ENCODE measurements at regions not wholly inside any gene's neighbourhood (a gene's known extent, or its start where the extent isn't known, plus 50 kb on each side); places are given as distances from the start of the nearest gene placed in this dataset.

DNA sequence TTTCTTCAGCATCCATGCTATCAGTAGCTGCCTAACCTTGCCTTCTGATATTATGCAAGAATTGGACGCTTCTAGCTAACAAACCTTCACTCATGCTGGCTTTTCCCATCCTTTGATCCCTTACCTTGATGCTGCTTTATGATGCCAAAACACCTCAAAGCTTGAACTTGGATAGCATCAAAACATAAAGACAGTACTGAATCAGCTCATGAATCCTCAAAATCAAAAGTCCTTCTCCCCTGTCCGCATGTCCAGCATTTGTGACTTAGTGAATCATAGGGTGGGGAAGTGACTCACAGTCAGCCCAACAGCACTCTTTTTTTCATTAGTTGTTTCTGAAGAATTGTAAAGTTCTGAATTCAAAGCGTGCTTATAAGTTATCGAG lies 89.5 kb upstream of the PIK3CG start:
- no peak for ATAC-seq
- H3K9me3 ChIP-seq, result no peaks in the 10 kb centered on the region
- 81 to 93% (median 86%) methylated on average over 4 of the region's 4 CpGs for WGBS, 3 donors
- no peak overlapping the region for H3K4me3 ChIP-seq
- TF ChIP-seq, protein P1, sequence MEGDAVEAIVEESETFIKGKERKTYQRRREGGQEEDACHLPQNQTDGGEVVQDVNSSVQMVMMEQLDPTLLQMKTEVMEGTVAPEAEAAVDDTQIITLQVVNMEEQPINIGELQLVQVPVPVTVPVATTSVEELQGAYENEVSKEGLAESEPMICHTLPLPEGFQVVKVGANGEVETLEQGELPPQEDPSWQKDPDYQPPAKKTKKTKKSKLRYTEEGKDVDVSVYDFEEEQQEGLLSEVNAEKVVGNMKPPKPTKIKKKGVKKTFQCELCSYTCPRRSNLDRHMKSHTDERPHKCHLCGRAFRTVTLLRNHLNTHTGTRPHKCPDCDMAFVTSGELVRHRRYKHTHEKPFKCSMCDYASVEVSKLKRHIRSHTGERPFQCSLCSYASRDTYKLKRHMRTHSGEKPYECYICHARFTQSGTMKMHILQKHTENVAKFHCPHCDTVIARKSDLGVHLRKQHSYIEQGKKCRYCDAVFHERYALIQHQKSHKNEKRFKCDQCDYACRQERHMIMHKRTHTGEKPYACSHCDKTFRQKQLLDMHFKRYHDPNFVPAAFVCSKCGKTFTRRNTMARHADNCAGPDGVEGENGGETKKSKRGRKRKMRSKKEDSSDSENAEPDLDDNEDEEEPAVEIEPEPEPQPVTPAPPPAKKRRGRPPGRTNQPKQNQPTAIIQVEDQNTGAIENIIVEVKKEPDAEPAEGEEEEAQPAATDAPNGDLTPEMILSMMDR (IDR thresholded peaks at IDR 0.05), result no peak
- intact Hi-C loops (cut with DNase I), result no loop called here
- H3K4me1 ChIP-seq, result no peaks in the 10 kb centered on the region
- H3K27me3 ChIP-seq (ENCODE audit: insufficient read depth in 3 of 3, low read length in 2 of 3), result peaks cover 0 to 5% (median 2%) of the 10 kb centered on the region in 3 donors
- H3K36me3 ChIP-seq (ENCODE audit: insufficient read depth in 1 of 2, low read depth in 1 of 2), result no peaks in the 10 kb centered on the region
- H3K27ac ChIP-seq, result no peak overlapping the region
- DNase-seq, result no peak

DNA sequence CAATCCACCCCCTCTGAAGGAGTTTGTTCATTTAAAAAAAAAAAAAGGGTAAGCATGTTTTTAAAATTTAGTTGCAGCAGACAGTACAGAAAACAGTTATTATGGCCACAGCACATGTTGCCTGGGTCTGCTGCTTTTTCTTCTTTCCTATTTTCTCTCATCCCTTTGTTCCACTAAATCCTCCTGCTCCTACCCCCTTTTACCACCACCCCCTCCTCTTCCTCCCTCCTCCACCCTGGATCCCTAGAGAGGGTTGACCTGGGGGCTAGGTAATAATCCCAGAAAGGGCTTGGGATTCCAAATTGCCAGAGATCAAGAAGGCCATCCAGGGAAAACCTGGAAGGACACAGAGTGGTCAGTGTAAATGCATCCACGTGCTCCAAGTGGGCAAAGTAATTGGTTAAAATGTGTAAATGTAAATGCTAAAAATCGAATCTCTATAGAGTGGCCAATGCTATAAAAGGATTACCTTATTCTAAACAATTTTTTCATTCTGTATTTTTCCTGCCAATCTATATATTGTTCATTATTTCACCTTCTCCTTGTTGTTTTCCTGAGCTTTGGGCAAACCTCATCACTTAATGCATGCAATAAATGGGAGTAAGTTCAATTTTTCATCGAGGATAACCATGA lies 89.0 kb upstream of the PIK3CG start:
- intact Hi-C loops (cut with DNase I), result no loop called here
- TF ChIP-seq, protein P1 (IDR thresholded peaks at IDR 0.05), result no peak
- no peak for ATAC-seq
- Histone ChIP-seq H3K4me1 (no peaks in the 10 kb centered on the region), H3K36me3 (ENCODE audit: insufficient read depth in 1 of 2, low read depth in 1 of 2) (no peaks in the 10 kb centered on the region), H3K27ac (no peak overlapping the region), H3K9me3 (no peaks in the 10 kb centered on the region), H3K4me3 (no peak overlapping the region), H3K27me3 (ENCODE audit: insufficient read depth in 3 of 3, low read length in 2 of 3) (peaks cover 0 to 5% (median 2%) of the 10 kb centered on the region in 3 donors)
- WGBS, 3 donors, result 80 to 88% (median 80%) methylated on average over 3 of the region's 3 CpGs
- DNase-seq, result no peak

DNA sequence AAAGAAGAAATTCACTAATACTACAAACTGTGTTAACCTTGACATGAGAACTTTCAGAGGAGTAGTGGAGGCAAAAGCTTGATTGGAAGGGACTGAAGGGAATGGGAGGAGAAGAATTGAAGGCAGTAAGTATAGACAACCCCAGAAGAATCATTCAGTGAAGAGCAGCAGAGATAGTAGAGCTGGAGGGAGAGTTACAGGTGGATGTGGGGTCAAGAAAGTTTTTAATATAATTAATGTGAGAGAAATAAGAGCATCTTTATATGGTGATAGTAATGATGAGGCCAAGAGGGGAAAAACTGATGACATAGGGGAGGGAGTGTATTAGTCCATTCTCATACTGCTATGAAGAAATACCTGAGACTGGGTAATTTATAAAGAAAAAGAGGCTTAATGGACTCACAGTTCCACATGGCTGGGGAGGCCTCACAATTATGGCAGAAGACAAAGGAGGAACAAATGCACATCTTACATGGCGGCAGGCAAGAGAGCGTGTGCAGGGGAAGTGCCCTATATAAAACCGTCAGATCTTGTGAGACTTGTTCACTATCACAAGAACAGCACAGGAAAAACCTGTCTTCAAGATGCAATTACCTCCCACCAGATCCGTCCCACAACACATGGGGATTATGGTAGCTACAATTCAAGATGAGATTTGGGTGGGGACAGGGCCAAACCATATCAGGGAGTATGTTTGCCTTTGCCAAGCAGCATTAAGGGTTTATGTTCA lies 88.3 kb upstream of the PIK3CG start:
- TF ChIP-seq, protein P1 (IDR thresholded peaks at IDR 0.05), result no peak
- DNase-seq (no peak), ATAC-seq (no peak)
- no peak overlapping the region for H3K4me3 ChIP-seq
- no peaks in the 10 kb centered on the region for H3K9me3 ChIP-seq
- no peak overlapping the region for H3K27ac ChIP-seq
- 84 to 90% (median 89%) methylated on average over 4 of the region's 4 CpGs for WGBS, 3 donors
- H3K4me1 ChIP-seq, result no peaks in the 10 kb centered on the region
- H3K27me3 ChIP-seq (ENCODE audit: insufficient read depth in 3 of 3, low read length in 2 of 3), result peaks cover 0 to 5% (median 2%) of the 10 kb centered on the region in 3 donors
- intact Hi-C loops (cut with DNase I), result no loop called here
- no peaks in the 10 kb centered on the region for H3K36me3 ChIP-seq (ENCODE audit: insufficient read depth in 1 of 2, low read depth in 1 of 2)

DNA sequence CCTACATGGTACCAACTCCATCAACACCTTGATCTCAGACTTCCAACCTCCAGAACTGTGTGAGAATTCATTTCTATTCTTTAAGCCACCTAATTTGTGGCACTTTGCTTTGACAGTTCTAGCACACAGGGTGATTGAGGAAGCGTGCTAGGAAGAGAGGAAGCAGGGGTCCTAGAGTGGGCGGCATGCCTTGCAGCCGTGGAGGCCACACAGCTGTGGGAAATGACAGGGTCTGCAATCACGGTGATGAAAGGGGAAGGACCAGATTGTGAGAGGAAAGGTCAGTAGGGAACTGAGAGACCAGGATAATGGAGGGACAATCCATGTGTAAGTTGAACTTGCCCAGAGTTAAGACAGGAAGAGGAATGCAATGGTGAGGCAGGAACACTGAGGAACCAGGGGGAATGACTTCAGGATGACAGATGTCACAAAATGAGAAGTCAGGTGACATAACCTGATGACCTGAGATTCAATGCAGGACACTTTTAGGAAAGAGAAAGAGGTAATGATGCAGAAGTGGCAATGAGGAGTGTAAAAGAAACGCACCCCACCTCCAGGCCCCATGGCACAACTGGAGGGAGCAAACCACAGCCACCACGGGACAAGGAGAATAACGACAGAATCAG lies 87.3 kb upstream of the PIK3CG start:
- intact Hi-C loops (cut with DNase I), result no loop called here

More for the DNA sequence above, 87.3 kb upstream of the PIK3CG start:
- no peak overlapping the region for H3K4me3 ChIP-seq
- H3K27me3 ChIP-seq (ENCODE audit: insufficient read depth in 3 of 3, low read length in 2 of 3), result peaks cover 0 to 5% (median 2%) of the 10 kb centered on the region in 3 donors
- DNase-seq (no peak), ATAC-seq (no peak)
- H3K36me3 ChIP-seq (ENCODE audit: insufficient read depth in 1 of 2, low read depth in 1 of 2), result no peaks in the 10 kb centered on the region
- no peaks in the 10 kb centered on the region for H3K9me3 ChIP-seq
- H3K4me1 ChIP-seq, result no peaks in the 10 kb centered on the region
- TF ChIP-seq, protein P1 (IDR thresholded peaks at IDR 0.05), result no peak
- 67 to 71% (median 67%) methylated on average over 7 of the region's 7 CpGs for WGBS, 3 donors
- no peak overlapping the region for H3K27ac ChIP-seq
